SJCRH30 (cell line): ENCODE measurements at regions not wholly inside any gene's neighbourhood (a gene's known extent, or its start where the extent isn't known, plus 50 kb on each side); places are given as distances from the start of the nearest gene placed in this dataset.

ENCODE experiments used
- DNase-seq, 2 experiments: peaks; one replicate each; pipeline ENCODE4 v3.0.0-alpha.2; 2015 to 2020
- H3K27ac ChIP-seq: fragments of 250-450 bp; sonication (Bioruptor Pico); 2 replicates; pipeline ENCODE4 v1.5.1; 2020; ENCODE audit warnings: mild to moderate bottlenecking, moderate library complexity
- H3K27me3 ChIP-seq: fragments of 250-450 bp; sonication (Bioruptor Pico); 2 replicates; pipeline ENCODE4 v1.5.1; 2020; ENCODE audit warnings: mild to moderate bottlenecking, moderate library complexity
- H3K36me3 ChIP-seq: fragments of 250-450 bp; sonication (Bioruptor Pico); 2 replicates; pipeline ENCODE4 v1.5.1; 2020; ENCODE audit warnings: mild to moderate bottlenecking, moderate library complexity
- H3K4me1 ChIP-seq: fragments of 250-450 bp; sonication (Bioruptor Pico); 2 replicates; pipeline ENCODE4 v1.5.1; 2020; ENCODE audit warnings: mild to moderate bottlenecking, moderate library complexity
- H3K4me3 ChIP-seq: fragments of 250-450 bp; sonication (Bioruptor Pico); 2 replicates; pipeline ENCODE4 v1.5.1; 2020; ENCODE audit warnings: mild to moderate bottlenecking, moderate library complexity
- H3K9me3 ChIP-seq: fragments of 250-450 bp; sonication (Bioruptor Pico); replicated peaks from 2 replicates; pipeline ENCODE4 v1.5.1; 2020; ENCODE audit warnings: mild to moderate bottlenecking, moderate library complexity

- Histone ChIP-seq H3K4me3 (no peak overlapping the region), H3K27ac (no peak overlapping the region), H3K9me3 (no peaks in the 10 kb centered on the region), H3K27me3 (no peaks in the 10 kb centered on the region), H3K4me1 (no peaks in the 10 kb centered on the region), H3K36me3 (no peaks in the 10 kb centered on the region)
- DNase-seq: no peak
These were observed 71.0 kb downstream of the AQP4 start for GRCh38 chr18:26794230-26795101.

GRCh38 chr18:26792661-26793060 is 72.8 kb downstream of the AQP4 start:
- no peaks in the 10 kb centered on the region for H3K4me1 ChIP-seq
- H3K27me3 ChIP-seq: no peaks in the 10 kb centered on the region
- no peak for DNase-seq
- no peak overlapping the region for H3K4me3 ChIP-seq
- H3K27ac ChIP-seq: no peak overlapping the region
- no peaks in the 10 kb centered on the region for H3K36me3 ChIP-seq
- no peaks in the 10 kb centered on the region for H3K9me3 ChIP-seq

GRCh38 chr18:26791676-26792075 is 73.8 kb downstream of the AQP4 start:
- no peaks in the 10 kb centered on the region for H3K27me3 ChIP-seq

GRCh38 chr18:26784599-26784998 is 80.9 kb downstream of the AQP4 start:
- Histone ChIP-seq H3K27ac (no peak overlapping the region), H3K4me1 (no peaks in the 10 kb centered on the region), H3K27me3 (no peaks in the 10 kb centered on the region), H3K9me3 (no peaks in the 10 kb centered on the region), H3K4me3 (no peak overlapping the region), H3K36me3 (no peaks in the 10 kb centered on the region)
- DNase-seq: no peak

More at GRCh38 chr18:26791676-26792075, 73.8 kb downstream of the AQP4 start:
- H3K27ac ChIP-seq: no peak overlapping the region
- no peaks in the 10 kb centered on the region for H3K36me3 ChIP-seq
- H3K9me3 ChIP-seq: no peaks in the 10 kb centered on the region
- H3K4me1 ChIP-seq: no peaks in the 10 kb centered on the region
- no peak overlapping the region for H3K4me3 ChIP-seq
- DNase-seq: no peak

DNA sequence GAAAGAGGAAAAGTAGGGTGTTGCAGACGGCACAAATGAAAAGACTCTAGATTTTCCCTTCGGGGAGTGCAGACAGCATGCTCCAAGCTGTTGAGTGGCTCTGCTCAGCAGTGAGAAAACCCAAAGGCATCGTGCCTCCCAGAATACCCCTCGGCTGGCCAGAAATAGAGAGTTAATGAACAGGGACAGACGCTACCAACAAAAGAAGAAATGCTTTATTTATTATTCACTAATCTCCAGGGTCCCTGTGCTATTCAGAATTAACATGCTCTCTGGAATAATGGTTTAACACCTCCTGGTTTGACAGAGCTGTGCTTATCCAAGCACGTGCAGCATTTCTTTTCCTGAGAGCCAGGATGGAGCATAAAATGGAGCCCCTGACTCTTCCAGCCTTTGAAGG is 82.3 kb downstream of the AQP4 start:
- Histone ChIP-seq H3K27me3 (no peaks in the 10 kb centered on the region), H3K9me3 (no peaks in the 10 kb centered on the region), H3K4me3 (no peak overlapping the region), H3K4me1 (no peaks in the 10 kb centered on the region), H3K36me3 (no peaks in the 10 kb centered on the region), H3K27ac (no peak overlapping the region)
- no peak for DNase-seq

DNA sequence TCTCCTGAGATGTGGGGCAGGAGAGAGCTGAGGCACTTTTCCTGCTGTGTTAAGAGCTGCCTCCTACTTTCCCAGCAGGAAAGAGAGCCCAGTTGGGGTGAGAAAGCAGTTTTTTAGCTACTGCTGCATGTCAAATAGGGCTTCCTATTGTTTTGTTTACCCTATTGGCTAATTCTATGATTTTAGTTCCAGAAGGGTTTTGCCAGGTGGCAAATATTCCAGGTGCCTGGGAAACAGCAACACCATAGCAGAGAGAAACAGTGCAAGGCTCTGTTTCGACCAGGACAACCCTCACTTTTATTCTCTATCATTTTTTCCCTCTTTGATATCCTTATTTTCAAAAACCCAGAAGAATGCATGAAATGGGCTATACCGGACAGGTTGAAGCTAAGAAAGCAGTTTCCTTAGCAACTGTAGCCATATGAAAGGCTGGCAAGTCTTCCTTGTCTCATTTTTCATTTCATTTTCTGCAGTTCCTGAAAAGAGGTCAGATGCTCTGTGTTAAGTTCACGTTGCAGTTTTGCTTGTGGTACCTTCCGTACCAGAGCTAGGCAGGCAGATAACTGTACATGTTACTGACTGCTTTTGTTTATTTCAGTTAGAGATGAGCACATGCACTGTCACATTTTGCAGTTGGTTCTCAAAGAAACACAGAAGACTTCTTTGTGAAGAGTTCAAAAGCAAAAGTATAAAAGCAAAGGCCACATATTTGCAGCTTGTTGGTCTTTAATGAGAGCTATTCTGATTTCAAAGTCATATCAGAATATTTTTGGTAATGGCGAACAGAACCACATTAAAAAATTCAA is 84.8 kb downstream of the AQP4 start:
- H3K27ac ChIP-seq: no peak overlapping the region
- DNase-seq: no peak
- H3K27me3 ChIP-seq: no peaks in the 10 kb centered on the region
- H3K4me3 ChIP-seq: no peak overlapping the region
- no peaks in the 10 kb centered on the region for H3K4me1 ChIP-seq
- H3K9me3 ChIP-seq: no peaks in the 10 kb centered on the region
- H3K36me3 ChIP-seq: no peaks in the 10 kb centered on the region

GRCh38 chr18:26778054-26778393 is 87.5 kb downstream of the AQP4 start:
- no peak for DNase-seq
- H3K4me3 ChIP-seq: no peak overlapping the region
- H3K4me1 ChIP-seq: no peaks in the 10 kb centered on the region
- no peaks in the 10 kb centered on the region for H3K9me3 ChIP-seq
- no peak overlapping the region for H3K27ac ChIP-seq
- H3K27me3 ChIP-seq: no peaks in the 10 kb centered on the region
- no peaks in the 10 kb centered on the region for H3K36me3 ChIP-seq

GRCh38 chr18:26777351-26778053 is 88.0 kb downstream of the AQP4 start:
- DNase-seq: no peak
- no peaks in the 10 kb centered on the region for H3K27me3 ChIP-seq
- no peak overlapping the region for H3K4me3 ChIP-seq
- no peak overlapping the region for H3K27ac ChIP-seq
- no peaks in the 10 kb centered on the region for H3K4me1 ChIP-seq
- H3K36me3 ChIP-seq: no peaks in the 10 kb centered on the region
- no peaks in the 10 kb centered on the region for H3K9me3 ChIP-seq

- H3K27ac ChIP-seq: no peak overlapping the region
- no peaks in the 10 kb centered on the region for H3K4me1 ChIP-seq
- H3K27me3 ChIP-seq: no peaks in the 10 kb centered on the region
- H3K36me3 ChIP-seq: no peaks in the 10 kb centered on the region
- no peak overlapping the region for H3K4me3 ChIP-seq
- no peaks in the 10 kb centered on the region for H3K9me3 ChIP-seq
- DNase-seq: no peak
These were observed 92.8 kb downstream of the AQP4 start for GRCh38 chr18:26772691-26773090.

DNA sequence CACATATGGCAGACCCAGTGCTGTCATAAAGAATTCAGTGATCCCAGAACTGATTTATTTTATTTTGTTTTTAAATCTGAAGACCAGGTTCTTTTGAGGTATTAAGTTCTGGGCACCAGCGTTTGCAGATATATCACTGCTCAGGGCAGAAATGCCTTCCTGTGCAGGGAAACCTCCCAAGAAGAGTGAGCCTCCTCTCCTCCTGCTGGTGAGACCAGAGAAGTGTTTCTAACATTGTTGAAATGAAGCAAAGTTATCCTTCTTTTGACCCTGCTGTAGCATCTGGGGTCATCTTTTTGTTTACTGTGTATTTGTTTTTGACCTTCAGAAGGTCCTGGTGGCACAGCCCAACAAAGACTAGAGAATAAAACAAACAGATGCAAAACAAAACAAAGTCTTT is 94.0 kb downstream of the AQP4 start:
- no peaks in the 10 kb centered on the region for H3K9me3 ChIP-seq
- no peak overlapping the region for H3K27ac ChIP-seq
- H3K36me3 ChIP-seq: no peaks in the 10 kb centered on the region
- H3K27me3 ChIP-seq: no peaks in the 10 kb centered on the region
- DNase-seq: peak; percentile 2 to 11
- H3K4me1 ChIP-seq: no peaks in the 10 kb centered on the region
- H3K4me3 ChIP-seq: no peak overlapping the region

- H3K36me3 ChIP-seq: no peaks in the 10 kb centered on the region
- H3K27me3 ChIP-seq: no peaks in the 10 kb centered on the region
- no peaks in the 10 kb centered on the region for H3K9me3 ChIP-seq
- H3K4me3 ChIP-seq: no peak overlapping the region
- H3K27ac ChIP-seq: no peak overlapping the region
- H3K4me1 ChIP-seq: no peaks in the 10 kb centered on the region
- no peak for DNase-seq
These were observed 97.1 kb downstream of the AQP4 start for GRCh38 chr18:26768385-26768784.

DNA sequence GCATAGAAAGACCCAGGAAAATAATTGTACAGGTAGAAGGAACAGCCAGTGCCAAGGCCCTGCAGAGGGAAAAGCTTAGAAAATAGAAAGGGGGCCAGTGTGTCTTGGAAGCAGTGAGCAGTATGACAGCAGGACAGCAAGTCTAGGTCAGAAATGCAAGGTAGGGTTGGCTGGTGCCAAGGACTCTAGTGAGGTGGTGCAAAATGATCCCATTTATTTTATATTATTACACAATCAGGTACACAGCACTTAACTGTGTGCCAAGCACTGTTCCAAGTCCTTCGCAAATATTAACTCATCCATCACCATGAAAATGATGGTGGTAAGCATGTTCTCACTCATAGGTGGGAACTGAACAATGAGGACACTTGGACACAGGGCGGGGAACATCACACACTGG is 100.0 kb downstream of the AQP4 start:
- Histone ChIP-seq H3K27ac (no peak overlapping the region), H3K4me3 (no peak overlapping the region), H3K36me3 (no peaks in the 10 kb centered on the region), H3K9me3 (no peaks in the 10 kb centered on the region), H3K27me3 (no peaks in the 10 kb centered on the region), H3K4me1 (no peaks in the 10 kb centered on the region)
- DNase-seq: no peak

GRCh38 chr18:26764586-26764985 is 100.9 kb downstream of the AQP4 start:
- H3K9me3 ChIP-seq: no peaks in the 10 kb centered on the region
- H3K27ac ChIP-seq: no peak overlapping the region
- H3K4me3 ChIP-seq: no peak overlapping the region
- H3K27me3 ChIP-seq: no peaks in the 10 kb centered on the region
- H3K36me3 ChIP-seq: no peaks in the 10 kb centered on the region
- no peak for DNase-seq
- no peaks in the 10 kb centered on the region for H3K4me1 ChIP-seq

- H3K4me3 ChIP-seq: no peak overlapping the region
- H3K9me3 ChIP-seq: no peaks in the 10 kb centered on the region
- H3K27ac ChIP-seq: no peak overlapping the region
- no peaks in the 10 kb centered on the region for H3K27me3 ChIP-seq
- no peaks in the 10 kb centered on the region for H3K36me3 ChIP-seq
- no peak for DNase-seq
- no peaks in the 10 kb centered on the region for H3K4me1 ChIP-seq
These were observed 101.3 kb downstream of the AQP4 start for GRCh38 chr18:26764177-26764576.

DNA sequence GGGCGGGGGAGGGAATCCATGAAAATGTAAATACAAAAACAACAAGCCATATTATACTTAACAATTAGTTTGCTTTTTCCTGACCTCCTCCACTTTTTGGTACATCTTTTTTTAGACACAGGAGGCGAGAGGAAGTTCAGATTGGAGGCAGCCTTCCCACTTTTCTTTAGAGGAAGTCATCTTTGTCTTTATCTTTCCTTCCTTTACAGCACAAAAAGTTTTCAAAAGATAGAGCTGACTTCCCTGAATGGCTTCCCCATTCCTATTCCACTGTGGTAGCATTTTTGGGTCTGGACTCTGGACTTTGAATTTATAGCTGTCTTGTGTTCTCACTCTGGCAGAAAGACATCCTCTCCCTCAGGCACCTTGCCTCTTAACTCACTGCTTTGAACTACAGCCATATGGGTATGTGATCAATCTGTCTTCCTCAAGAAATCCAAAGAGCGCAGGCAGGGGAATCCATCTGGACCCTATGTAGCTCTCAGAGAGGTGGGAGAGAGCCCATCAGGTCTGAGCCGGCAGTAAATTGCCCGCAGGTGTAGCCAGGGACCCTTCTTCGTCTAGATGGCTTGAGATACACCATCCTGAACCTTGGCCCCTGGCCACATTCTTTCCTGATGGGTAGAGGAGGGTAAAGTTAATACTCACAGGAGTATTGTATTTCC is 101.9 kb downstream of the AQP4 start:
- Histone ChIP-seq H3K36me3 (no peaks in the 10 kb centered on the region), H3K4me1 (no peaks in the 10 kb centered on the region), H3K4me3 (no peak overlapping the region), H3K27me3 (no peaks in the 10 kb centered on the region), H3K9me3 (no peaks in the 10 kb centered on the region), H3K27ac (no peak overlapping the region)
- DNase-seq: no peak
